ENCODE measurements at regions not wholly inside any gene's neighbourhood (a gene's known extent, or its start where the extent isn't known, plus 50 kb on each side); places are given as distances from the start of the nearest gene placed in this dataset.

DNA sequence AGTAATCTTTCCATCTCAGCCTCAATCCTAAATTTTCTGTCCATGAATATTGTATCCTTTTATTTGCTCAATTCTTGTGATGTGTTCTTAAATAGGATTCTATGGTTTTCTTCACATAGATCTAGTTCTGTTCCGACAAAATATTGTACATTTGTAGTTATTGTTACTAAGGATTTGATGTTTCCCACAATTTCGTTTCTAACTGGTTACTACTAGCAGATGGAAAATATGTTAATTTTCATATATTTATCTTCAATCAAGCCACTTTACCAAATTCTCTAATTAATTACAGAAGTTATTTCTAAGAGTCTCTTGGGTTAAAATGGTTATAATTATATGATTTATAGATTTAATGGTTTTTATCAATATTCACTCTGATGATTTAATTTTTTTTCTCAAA is 60.3 kb downstream of the SEC61B start:
- no peak for DNase-seq

DNA sequence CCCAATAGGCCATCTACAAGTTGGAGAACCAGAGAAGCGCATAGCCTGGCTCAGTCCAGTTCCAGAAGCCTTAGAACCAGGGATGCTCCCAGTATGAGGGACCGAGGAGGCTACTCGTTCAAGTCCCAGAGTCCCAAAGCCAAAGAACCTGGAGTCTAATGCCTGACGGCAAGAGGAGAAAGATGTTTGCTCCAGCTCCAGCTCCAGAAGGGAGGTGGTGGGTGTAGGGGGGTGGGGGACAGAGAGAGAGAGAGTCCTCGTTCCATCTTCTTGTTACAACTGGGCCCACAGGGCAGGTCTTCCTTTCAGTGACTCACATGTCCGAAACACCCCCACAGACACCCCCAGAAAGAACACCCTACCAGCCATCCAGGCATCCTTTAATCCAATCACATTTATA is 63.9 kb downstream of the SEC61B start:
- DNase-seq: no peak

DNA sequence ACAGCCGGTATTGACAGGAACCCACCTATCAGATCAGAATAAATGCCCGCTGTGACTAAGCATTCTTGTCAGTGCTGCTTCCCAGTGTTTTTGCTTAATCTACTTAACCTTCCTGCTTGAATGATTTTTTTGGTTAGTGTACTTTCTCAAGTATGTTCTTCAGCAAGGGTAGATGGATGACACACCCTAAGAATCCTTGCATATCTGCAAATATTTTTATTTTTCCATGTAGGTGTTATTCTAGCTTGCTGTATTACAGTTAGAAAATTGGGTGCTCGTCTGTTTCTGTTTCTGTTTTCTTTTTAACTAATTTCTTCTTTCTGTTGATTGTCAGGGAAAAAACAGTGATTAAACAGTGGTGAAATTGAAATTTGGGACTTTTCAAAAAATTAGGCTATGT is 64.5 kb downstream of the SEC61B start:
- DNase-seq: peak; percentile 10

DNA sequence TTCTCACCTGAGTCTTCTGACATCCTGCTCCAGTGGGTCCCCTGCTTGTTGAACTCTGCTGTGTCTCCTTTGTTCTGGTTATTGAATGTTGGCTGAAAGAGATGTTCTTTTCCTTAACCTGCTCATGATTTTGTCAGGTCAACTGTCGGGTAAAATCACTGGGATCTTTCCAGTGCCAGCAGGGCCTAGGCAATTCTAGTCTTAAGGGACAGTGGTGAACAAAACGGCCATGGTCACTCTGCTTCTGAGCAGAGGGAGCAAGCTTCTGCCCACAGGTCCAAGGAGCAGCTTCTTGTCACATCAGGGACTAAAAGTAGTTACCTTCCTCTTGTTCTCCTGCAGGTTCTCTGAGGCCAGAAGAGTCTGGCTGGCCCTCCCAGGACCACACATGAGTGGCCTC is 65.6 kb downstream of the SEC61B start:
- no peak for DNase-seq

DNA sequence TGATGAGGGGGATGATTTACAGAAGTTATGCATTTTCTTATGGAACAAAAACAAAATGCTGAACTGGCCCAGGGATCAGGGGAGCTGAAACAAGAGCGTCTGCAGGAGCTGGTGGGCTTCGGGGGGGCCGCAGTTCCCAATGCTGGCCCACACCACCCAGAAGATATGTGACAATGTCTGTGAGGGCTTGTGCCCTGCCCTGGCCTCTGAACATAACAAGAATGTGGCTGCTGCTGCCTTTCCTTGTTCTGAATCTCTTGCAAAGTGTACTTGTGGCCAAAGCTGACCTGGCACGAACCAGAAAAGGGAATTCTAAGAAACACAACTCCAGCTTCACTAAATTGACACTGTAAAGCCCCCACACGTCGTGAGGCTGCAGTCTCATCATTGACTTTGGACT is 66.7 kb downstream of the SEC61B start:
- DNase-seq: no peak

DNA sequence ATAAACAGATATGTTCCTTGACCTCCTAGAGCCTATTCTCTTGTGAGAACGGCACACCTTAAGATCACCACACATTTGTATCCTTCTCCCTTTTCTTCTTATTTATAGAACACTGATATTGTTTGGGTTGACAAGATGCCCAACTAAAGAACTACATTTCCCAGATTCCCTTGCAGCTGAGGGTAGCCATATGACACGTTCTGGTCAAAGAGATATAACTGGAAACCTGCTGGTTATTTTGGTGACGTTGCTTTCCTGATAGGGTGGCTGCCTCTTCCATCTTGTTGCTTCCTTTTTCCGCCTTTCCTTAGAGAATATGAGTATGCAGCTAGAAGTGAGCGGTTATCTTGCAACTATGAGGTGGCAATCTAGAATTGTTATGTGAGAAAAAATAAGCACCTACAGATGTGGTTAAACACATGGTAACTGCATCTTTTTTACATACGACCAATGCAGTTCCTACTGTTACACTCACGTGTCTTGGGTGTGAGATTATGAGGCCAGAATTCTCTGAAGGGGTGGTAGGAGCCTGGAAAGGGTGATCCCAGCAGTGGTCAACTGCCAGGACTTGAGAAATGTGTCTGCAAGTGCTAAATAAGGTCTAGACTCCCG is 72.9 kb downstream of the SEC61B start:
- DNase-seq: peak; percentile 54

DNA sequence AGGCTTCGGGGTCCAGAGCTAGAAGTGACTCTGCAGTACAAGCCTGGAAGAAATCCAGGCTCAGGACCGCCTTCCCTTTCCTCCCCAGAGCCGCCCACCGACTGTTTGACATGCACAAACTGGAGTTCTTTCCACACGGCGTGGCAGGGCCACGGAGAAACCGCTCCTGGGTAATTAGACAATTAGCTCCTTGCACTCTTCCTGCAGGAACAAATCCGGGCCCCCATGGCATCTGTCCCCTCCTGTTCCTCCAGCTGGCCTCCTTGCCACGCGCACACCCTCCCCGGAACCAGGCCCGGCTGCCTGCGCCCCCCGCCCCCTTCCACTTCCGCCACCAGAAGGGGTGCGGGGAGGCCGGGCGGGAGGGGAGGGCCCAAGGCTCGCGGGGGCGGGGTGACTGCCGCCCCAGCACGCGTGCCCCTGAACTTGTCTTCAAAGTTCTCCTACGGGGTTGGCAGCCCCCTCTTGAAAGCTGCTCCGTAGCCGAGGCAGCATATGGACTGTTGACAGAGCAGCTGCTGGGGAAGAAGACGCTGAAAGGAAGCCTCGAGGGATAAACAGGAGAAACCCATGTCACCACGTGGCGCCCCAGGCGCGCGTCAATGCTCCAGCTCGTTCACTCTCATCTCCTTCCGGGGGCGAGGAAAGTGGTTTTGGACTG is 74.3 kb downstream of the SEC61B start:
- no peak for DNase-seq

DNA sequence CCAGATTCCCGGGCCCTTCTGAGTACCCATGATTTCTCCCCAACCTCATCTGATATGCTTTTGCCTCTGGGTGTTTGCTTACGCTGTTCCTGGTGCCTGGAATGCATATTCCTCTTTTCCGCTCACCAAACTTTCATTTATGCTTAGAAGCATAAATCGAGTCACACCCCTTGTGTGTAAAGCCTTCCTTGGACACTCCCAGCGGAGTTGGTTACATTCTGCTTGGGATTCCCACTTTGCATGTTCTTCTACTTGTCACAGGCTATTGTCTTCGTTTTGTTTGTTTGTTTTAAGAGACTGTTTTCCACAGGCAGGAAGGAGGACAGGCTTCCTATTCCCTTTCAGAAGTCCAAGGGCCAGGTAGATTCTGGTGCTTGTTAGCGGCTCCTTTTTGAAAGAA is 76.5 kb downstream of the SEC61B start:
- no peak for DNase-seq

DNA sequence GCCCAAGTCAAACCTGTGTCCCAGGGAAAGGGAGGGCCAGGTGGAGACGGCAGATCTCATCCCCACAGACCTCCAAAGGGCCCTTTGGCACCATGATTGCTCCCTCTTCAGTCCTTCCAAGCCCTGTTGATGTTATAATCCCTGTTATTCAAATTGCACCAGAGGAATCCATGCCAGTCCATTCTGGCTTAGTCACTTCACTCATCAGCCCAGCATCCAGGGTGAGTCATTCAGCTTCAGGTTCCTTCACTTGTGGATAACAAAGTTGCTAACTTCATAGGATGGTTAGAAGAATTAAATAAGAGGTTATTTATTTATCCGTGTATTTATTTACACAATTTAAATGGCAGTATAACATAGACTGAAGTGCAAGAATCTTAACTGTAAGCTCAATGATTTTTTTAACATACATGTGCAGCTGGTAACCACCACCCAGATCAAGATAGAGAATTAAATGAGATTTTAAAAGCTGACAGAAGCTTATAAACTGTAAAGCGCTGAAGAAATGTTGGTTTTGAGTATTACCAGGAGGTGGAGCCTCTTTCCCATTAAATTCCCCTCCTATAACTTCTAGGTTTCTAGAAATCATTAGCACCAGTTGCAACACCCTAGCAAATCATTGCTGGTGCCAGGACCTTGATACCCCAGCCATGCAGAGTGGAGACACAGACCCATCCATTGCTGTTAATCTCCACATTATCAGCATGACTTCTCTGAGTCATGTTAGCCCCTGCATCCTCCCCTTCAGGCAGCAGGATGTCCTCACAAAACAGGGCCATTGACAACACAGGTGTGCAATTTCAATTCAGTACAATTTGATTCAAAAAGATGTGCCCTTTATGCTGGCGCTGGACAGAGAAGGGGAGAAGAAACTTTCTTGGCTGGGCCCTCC is 77.4 kb downstream of the SEC61B start:
- DNase-seq: peak; percentile 56

DNA sequence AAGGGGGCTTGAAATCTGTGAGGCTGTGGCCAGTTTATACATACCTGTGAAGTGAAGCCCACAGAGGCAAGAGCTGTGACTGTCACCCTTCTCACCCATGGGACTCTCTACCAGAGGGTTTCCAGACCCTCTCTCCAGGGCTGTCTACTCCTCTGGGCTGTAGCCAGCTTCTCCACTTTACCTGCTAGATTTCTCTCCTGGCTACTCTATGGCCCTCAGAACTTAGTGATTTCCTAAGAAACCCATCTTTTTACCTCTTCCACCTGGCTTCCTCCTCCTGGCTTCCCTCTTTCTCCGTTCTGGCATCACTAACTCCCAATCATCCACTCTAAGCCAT is 78.0 kb downstream of the SEC61B start:
- DNase-seq: no peak

DNA sequence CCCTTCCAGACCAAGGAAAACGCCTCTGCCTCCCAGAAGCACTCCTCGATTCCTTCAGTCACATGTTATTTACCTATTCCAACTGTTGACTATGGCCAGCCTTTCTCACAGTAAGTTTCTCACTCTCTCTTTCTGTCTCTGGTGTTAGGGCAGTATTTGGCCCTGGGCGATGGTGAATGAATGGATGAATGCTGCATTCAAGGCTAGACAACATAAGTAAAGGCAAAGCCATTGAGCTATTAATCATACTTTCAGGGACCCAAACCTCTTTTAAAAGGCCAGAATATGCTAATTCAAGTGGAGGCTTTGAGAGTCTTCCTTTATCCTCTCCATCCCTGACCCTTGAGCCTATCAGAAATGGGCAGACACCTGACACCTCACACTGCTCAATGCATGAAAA is 78.5 kb downstream of the SEC61B start:
- no peak for DNase-seq

DNA sequence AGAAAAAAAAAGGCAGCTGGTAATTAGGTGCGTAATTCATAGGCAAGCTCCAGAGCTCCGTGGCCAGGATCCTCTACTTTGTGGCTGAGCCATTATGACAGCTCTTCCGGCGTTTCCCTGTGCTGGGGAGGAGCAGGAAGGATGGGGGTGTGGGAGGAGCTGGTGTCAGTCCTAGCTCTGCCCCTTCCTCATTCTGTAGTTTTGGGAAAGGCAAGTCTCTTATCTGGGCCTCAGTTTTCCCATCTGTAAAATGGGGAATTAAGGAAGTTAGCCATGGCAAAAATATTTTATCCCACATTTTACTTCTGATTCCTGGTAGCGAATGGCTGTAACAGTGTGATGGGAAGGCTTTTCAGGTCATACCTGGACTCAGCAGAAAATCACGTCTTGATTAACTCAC is 81.1 kb downstream of the SEC61B start:
- DNase-seq: no peak

DNA sequence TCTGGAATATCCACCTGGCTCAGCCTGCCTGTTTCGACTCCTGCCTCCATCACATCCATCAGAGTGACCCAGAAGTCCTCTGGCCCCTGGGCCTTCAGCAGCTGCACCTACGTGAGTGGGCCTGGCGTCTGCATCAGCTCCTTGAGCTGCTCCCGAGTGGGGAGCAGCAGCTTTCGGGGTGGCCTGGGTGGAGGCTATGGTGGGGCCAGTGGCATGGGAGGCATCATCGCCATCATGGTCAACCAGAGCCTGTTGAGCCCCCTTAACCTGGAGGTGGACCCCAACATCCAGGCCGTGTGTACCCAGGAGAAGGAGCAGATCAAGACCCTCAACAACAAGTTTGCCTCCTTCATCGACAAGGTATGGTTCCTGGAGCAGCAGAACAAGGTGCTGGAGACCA is 83.0 kb downstream of the SEC61B start:
- DNase-seq: no peak

DNA sequence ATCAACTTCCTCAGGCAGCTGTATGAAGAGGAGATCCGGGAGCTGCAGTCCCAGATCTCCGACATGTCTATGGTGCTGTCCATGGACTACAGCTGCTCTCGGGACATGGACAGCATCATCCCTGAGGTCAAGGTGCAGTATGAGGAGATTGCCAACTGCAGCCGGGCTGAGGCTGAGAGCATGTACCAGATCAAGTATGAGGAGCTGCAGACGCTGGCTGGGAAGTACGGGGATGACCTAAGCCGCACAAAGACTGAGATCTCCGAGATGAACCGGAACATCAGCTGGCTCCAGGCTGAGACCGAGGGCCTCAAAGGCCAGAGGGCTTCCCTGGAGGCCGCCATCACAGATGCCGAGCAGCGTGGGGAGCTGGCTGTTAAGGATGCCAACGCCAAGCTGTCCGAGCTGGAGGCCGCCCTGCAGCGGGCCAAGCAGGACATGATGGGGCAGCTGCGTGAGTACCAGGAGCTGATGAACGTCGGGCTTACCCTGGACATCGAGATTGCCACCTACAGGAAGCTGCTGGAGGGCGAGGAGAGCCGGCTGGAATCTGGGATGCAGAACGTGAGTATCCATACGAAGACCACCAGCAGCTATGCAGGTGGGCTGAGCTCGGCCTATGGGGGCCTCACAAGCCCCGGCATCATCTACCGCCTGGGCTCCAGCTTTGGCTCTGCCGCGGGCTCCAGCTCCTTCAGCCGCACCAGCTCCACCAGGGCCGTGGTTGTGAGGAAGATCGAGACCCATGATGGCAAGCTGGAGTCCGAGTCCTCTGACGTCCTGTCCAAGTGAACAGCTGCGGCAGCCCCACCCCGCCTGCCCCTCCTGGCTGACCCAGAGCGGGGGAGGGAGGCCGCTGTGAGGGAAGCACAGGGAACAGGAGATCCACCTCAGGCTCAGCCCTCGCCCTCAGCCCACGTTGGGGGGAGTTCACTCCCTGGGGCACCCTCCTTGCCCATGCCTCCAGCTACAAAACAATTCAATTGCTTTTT is 84.0 kb downstream of the SEC61B start:
- DNase-seq: no peak

DNA sequence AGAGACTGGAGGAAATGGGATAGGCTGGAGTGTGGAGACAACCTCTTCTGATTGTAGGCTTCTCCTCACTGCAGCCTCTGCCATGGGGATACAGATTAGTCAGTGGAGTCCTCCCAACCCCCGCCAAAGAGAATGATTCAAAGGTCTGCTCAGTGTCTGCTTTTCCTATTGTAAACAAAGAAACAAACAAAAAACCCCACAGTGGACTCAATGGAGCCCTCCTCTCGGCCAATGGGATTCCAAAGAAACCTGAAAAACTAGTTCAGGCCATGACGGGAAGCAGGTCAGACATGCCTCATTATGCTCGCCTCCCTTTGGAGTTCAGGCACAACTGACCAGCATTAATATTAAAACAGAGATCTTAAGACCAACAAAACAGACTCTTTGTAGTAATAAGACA is 85.8 kb downstream of the SEC61B start:
- DNase-seq: no peak

DNA sequence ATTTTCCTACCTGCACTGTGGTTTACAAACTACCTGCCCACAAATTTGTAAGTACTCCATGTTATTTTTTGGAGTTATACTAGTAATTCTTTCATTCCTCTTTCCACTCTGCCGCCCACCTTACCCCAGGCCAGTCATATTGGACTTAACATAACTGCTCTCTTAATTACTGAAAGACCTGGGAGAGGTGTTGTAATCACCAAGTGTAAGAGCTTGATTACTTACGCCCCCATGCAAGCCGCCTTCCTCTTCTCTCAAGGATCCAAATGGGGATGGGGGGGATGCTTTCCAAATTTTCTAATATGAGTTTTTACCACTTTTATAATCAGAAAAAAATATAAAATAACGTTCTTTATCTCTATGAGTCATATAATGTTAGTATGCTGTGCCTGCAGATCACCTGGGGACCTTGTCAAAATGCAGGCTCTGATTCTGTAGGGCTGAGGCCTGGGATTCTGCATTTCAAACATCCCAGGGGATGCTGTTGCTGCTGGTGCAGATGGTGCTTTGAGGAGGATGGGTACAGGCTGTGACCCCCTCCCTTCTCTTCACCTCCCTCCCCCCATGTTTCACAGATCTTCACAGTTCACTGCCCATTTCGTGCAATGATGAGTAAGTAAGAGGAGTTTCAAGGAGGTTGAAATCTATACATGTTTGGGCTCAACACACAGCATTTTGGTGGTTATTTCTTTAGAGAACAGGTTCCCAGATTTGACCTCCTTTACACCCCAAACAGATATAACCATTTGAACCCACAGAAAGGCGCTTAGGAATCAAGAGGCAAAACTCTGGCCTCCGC is 87.3 kb downstream of the SEC61B start:
- no peak for DNase-seq

DNA sequence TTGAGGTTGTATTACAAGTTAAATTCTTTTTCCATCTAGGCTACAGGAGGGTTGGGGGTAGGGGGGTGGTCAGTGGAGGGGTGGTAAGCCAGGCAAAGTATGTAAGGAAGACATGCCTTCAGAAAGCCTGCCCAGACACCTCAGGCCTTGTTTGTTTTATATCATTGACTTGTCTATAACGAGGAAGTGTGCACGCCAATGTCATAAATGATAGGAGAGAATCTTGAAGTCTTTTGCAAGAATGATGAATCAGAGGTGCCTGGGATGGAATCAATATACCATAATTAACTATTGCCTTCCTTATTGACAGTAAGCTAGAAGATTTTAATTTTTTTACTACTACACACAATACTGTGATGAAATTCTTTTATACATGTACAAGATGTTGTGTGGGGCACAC is 90.7 kb downstream of the SEC61B start:
- no peak for DNase-seq

DNA sequence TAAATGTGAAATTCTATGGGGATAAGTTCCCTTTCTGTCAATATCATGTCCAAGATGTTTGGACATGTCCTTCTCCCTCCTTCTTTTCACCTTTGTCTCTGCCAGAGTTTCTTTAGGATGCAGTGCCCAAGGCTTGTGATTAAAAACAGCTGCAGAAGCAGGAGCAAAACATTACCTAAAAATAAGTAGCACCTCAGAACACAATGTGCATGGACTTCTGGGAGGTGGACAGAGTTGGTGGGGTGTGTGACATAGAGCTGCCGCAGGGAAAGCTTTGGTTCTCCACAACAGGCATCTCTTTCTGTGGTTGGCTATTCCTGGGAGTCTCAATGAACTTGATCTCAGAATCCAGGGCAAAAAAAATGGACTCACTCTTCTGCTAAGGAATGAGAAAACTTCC is 97.0 kb downstream of the SEC61B start:
- DNase-seq: no peak

DNA sequence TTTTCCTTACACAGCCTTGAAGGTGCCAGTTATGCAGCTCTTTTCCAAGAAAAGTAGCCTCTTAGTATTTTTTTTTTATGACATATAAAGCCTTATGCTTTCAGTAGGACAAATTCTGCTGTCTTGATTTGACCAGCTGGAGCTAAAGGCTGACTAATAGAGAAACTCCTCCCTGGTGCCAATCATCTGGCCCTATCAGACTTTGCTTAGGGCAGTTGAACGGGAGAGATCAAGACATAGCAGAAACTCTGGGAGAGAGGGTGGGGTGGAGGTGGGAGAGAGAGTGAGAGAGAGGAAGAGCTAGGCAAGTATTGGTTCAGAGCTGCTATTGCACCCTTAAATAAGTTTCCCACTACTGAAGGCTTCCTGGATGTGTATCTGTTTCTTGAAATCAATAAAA is 100.2 kb downstream of the SEC61B start:
- peak; percentile 19 for DNase-seq

DNA sequence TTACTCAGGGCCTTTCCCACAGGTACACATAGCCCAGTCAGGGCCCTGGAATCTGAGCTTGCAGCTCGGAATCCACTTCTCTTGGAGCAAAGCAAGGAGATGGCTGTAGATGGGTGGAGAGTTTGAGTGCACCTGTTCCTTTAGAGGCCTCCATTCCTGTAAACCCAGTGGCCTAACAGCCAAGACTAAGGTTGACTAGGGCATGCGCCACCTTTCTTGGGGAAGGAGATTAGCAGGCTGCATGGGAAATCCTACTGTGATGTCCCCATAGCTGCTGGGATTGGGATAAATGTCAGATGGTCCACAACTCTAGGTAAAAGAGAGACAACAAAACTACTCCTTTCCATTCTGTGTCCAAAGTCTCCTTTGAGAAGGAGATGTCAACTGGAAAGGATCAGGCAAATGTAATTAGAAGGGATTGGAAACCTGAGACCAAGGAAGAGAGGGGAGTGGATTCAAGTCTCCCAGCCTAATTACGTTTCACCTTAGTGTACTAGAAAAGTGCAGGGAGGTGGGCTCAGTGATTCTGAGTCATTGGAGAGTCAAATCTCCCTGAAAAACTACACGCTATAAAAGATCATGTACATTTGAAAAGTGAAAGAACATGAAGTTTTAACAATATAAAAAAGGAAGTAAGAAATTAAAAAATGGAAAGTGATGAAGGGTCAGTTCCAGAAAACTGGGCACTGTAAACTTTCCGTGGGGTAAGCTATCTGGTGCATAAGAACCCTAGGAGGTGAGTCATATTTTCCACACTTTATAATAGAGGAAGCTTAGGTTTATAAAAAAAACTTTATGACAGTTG is 104.2 kb downstream of the SEC61B start:
- peak; percentile 61 for DNase-seq

DNA sequence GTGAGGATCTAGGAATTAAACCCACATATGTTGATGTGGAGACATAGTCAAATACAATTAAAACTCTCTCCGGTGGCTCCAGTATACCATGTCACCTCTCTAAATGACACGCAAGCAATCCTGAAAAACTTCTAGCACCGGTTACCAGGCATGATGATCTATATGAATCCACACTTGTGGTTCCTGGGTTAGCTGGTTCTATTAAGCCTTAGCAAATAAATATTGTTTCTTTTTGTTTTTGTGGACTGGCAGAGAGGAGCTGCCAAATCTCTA is 104.8 kb downstream of the SEC61B start:
- DNase-seq: no peak

DNA sequence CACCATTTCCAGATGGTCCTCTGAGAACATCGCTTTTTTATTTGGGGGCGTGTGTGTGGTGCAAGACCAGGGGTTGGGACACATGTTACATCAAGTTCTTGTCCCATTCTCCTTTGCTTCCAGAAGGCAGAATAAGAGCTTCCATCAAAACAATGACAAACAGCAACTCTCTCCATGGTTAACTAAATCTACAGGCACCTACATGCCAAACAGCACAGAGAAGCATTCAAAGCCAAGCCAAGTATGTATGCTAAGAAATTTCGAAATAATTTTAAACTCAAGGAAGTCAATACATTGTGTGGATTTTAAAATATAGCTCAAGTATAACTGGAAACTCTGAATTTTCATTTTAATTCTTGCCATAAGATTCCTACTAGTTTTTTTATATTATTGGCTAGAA is 105.6 kb downstream of the SEC61B start:
- no peak for DNase-seq

Data from OCI-M1 (cell line).